ENCODE measurements at regions not wholly inside any gene's neighbourhood (a gene's known extent, or its start where the extent isn't known, plus 50 kb on each side); places are given as distances from the start of the nearest gene placed in this dataset.

- H3K4me3 Mint-ChIP-seq, result no peak overlapping the region
- peaks cover 0 to 2% (median 0%) of the 10 kb centered on the region in 3 donors for H3K27me3 Mint-ChIP-seq (ENCODE audit: low read depth in 3 of 3)
- no peak overlapping the region for H3K27ac Mint-ChIP-seq
- H3K36me3 Mint-ChIP-seq, result peaks cover 0 to 5% (median 0%) of the 10 kb centered on the region in 3 donors
- DNase-seq, result no peak
- H3K9me3 Mint-ChIP-seq, result peaks cover 5 to 29% (median 14%) of the 10 kb centered on the region in 6 donors
- no peaks in the 10 kb centered on the region for H3K4me1 Mint-ChIP-seq
These were observed 989.5 kb downstream of the TUSC7 start for GRCh38 chr3:117699058-117699457.

- Mint-ChIP-seq H3K27ac (no peak overlapping the region), H3K9me3 (peaks cover 2 to 20% (median 11%) of the 10 kb centered on the region in 6 donors), H3K27me3 (ENCODE audit: low read depth in 3 of 3) (no peaks in the 10 kb centered on the region), H3K36me3 (no peaks in the 10 kb centered on the region), H3K4me3 (no peak overlapping the region), H3K4me1 (no peaks in the 10 kb centered on the region)
- no peak for DNase-seq
These were observed 991.2 kb downstream of the TUSC7 start for GRCh38 chr3:117700573-117701360.

GRCh38 chr3:117705011-117705410 lies 995.4 kb downstream of the TUSC7 start:
- DNase-seq, result no peak
- Mint-ChIP-seq H3K4me1 (no peaks in the 10 kb centered on the region), H3K36me3 (no peaks in the 10 kb centered on the region), H3K9me3 (peaks cover 3 to 24% (median 7%) of the 10 kb centered on the region in 6 donors), H3K4me3 (no peak overlapping the region), H3K27me3 (ENCODE audit: low read depth in 3 of 3) (peaks cover 0 to 3% (median 0%) of the 10 kb centered on the region in 3 donors), H3K27ac (no peak overlapping the region)

GRCh38 chr3:117706037-117706436 lies 996.5 kb downstream of the TUSC7 start:
- DNase-seq, result no peak
- Mint-ChIP-seq H3K36me3 (no peaks in the 10 kb centered on the region), H3K27me3 (ENCODE audit: low read depth in 3 of 3) (peaks cover 0 to 3% (median 0%) of the 10 kb centered on the region in 3 donors), H3K9me3 (peaks cover 4 to 28% (median 6%) of the 10 kb centered on the region in 6 donors), H3K4me1 (no peaks in the 10 kb centered on the region), H3K4me3 (no peak overlapping the region), H3K27ac (no peak overlapping the region)

GRCh38 chr3:117706756-117707155 lies 997.2 kb downstream of the TUSC7 start:
- H3K27ac Mint-ChIP-seq, result no peak overlapping the region
- no peaks in the 10 kb centered on the region for H3K4me1 Mint-ChIP-seq
- DNase-seq, result no peak
- H3K27me3 Mint-ChIP-seq (ENCODE audit: low read depth in 3 of 3), result peaks cover 0 to 3% (median 0%) of the 10 kb centered on the region in 3 donors
- no peaks in the 10 kb centered on the region for H3K36me3 Mint-ChIP-seq
- H3K4me3 Mint-ChIP-seq, result no peak overlapping the region
- H3K9me3 Mint-ChIP-seq, result peaks cover 4 to 24% (median 8%) of the 10 kb centered on the region in 6 donors

- no peak overlapping the region for H3K4me3 Mint-ChIP-seq
- peaks cover 3 to 22% (median 4%) of the 10 kb centered on the region in 6 donors for H3K9me3 Mint-ChIP-seq
- H3K36me3 Mint-ChIP-seq, result no peaks in the 10 kb centered on the region
- H3K27ac Mint-ChIP-seq, result no peak overlapping the region
- H3K4me1 Mint-ChIP-seq, result no peaks in the 10 kb centered on the region
- DNase-seq, result no peak
- H3K27me3 Mint-ChIP-seq (ENCODE audit: low read depth in 3 of 3), result peaks cover 0 to 3% (median 0%) of the 10 kb centered on the region in 3 donors
These were observed 999.0 kb downstream of the TUSC7 start for GRCh38 chr3:117708601-117709000.

GRCh38 chr3:117709108-117709507 lies 999.5 kb downstream of the TUSC7 start:
- Mint-ChIP-seq H3K9me3 (peaks cover 0 to 22% (median 4%) of the 10 kb centered on the region in 6 donors), H3K4me1 (no peaks in the 10 kb centered on the region), H3K36me3 (no peaks in the 10 kb centered on the region), H3K27me3 (ENCODE audit: low read depth in 3 of 3) (peaks cover 0 to 3% (median 0%) of the 10 kb centered on the region in 3 donors), H3K4me3 (no peak overlapping the region), H3K27ac (no peak overlapping the region)
- no peak for DNase-seq

- Mint-ChIP-seq H3K4me3 (no peak overlapping the region), H3K27ac (no peak overlapping the region), H3K36me3 (no peaks in the 10 kb centered on the region), H3K27me3 (ENCODE audit: low read depth in 3 of 3) (peaks cover 0 to 3% (median 0%) of the 10 kb centered on the region in 3 donors), H3K4me1 (no peaks in the 10 kb centered on the region), H3K9me3 (peaks cover 0 to 22% (median 6%) of the 10 kb centered on the region in 6 donors)
- DNase-seq, result no peak
These were observed 1000.9 kb downstream of the TUSC7 start for GRCh38 chr3:117710501-117710900.

- no peaks in the 10 kb centered on the region for H3K4me1 Mint-ChIP-seq
These were observed 1009.8 kb downstream of the TUSC7 start for GRCh38 chr3:117719316-117719926.

GRCh38 chr3:117721866-117722265 lies 1012.3 kb downstream of the TUSC7 start:
- peaks cover 1 to 13% (median 3%) of the 10 kb centered on the region in 6 donors for H3K9me3 Mint-ChIP-seq
- H3K4me3 Mint-ChIP-seq, result no peak overlapping the region
- H3K27ac Mint-ChIP-seq, result no peak overlapping the region
- no peaks in the 10 kb centered on the region for H3K4me1 Mint-ChIP-seq
- peaks cover 0 to 3% (median 1%) of the 10 kb centered on the region in 3 donors for H3K27me3 Mint-ChIP-seq (ENCODE audit: low read depth in 3 of 3)
- DNase-seq, result no peak
- H3K36me3 Mint-ChIP-seq, result no peaks in the 10 kb centered on the region

More at GRCh38 chr3:117719316-117719926, 1009.8 kb downstream of the TUSC7 start:
- Mint-ChIP-seq H3K9me3 (peaks cover 1 to 15% (median 5%) of the 10 kb centered on the region in 6 donors), H3K27me3 (ENCODE audit: low read depth in 3 of 3) (peaks cover 0 to 3% (median 0%) of the 10 kb centered on the region in 3 donors), H3K4me3 (no peak overlapping the region), H3K27ac (no peak overlapping the region), H3K36me3 (no peaks in the 10 kb centered on the region)
- no peak for DNase-seq

- no peak overlapping the region for H3K27ac Mint-ChIP-seq
- peaks cover 1 to 13% (median 3%) of the 10 kb centered on the region in 6 donors for H3K9me3 Mint-ChIP-seq
- no peaks in the 10 kb centered on the region for H3K4me1 Mint-ChIP-seq
- H3K27me3 Mint-ChIP-seq (ENCODE audit: low read depth in 3 of 3), result peaks cover 0 to 1% (median 0%) of the 10 kb centered on the region in 3 donors
- H3K36me3 Mint-ChIP-seq, result no peaks in the 10 kb centered on the region
- no peak for DNase-seq
- no peak overlapping the region for H3K4me3 Mint-ChIP-seq
These were observed 1013.3 kb downstream of the TUSC7 start for GRCh38 chr3:117722856-117723255.

- peaks cover under 1 to 13% (median 2%) of the 10 kb centered on the region in 6 donors for H3K9me3 Mint-ChIP-seq
- no peaks in the 10 kb centered on the region for H3K4me1 Mint-ChIP-seq
- H3K27me3 Mint-ChIP-seq (ENCODE audit: low read depth in 3 of 3), result peaks cover 0 to 1% (median 0%) of the 10 kb centered on the region in 3 donors
- no peaks in the 10 kb centered on the region for H3K36me3 Mint-ChIP-seq
- no peak overlapping the region for H3K4me3 Mint-ChIP-seq
- H3K27ac Mint-ChIP-seq, result no peak overlapping the region
- no peak for DNase-seq
These were observed 1014.2 kb downstream of the TUSC7 start for GRCh38 chr3:117723825-117724224.

GRCh38 chr3:117725314-117725713 lies 1015.7 kb downstream of the TUSC7 start:
- Mint-ChIP-seq H3K27ac (no peak overlapping the region), H3K27me3 (ENCODE audit: low read depth in 3 of 3) (peaks cover 0 to 1% (median 0%) of the 10 kb centered on the region in 3 donors), H3K36me3 (no peaks in the 10 kb centered on the region)

GRCh38 chr3:117726776-117727175 lies 1017.2 kb downstream of the TUSC7 start:
- Mint-ChIP-seq H3K36me3 (no peaks in the 10 kb centered on the region), H3K27me3 (ENCODE audit: low read depth in 3 of 3) (peaks cover 0 to 1% (median 0%) of the 10 kb centered on the region in 3 donors), H3K4me1 (no peaks in the 10 kb centered on the region), H3K4me3 (no peak overlapping the region), H3K27ac (no peak overlapping the region), H3K9me3 (peaks cover 0 to 16% (median 8%) of the 10 kb centered on the region in 6 donors)
- DNase-seq, result no peak

More at GRCh38 chr3:117725314-117725713, 1015.7 kb downstream of the TUSC7 start:
- DNase-seq, result no peak
- H3K4me1 Mint-ChIP-seq, result no peaks in the 10 kb centered on the region
- no peak overlapping the region for H3K4me3 Mint-ChIP-seq
- H3K9me3 Mint-ChIP-seq, result peaks cover 0 to 13% (median 4%) of the 10 kb centered on the region in 6 donors
